Spleen (tissue), 11 donors: ENCODE measurements at regions not wholly inside any gene's neighbourhood (a gene's known extent, or its start where the extent isn't known, plus 50 kb on each side); places are given as distances from the start of the nearest gene placed in this dataset.

Experiments
- DNase-seq: peaks from one replicate; pipeline ENCODE4 v3.0.0-alpha.2; 2020
- H3K27ac ChIP-seq, 8 donors: fragments of 200-600 bp; sonication (generic) in 7 of 8; 1 replicate in 4 of 8; 2 replicates in 4 of 8; pipeline versions ENCODE4 v1.5.0 to v1.8.0; 2016 to 2021; ENCODE audit warnings: inconsistent platforms in 4 of 8, mild to moderate bottlenecking in 4 of 8, moderate library complexity in 1 of 8
- H3K27me3 ChIP-seq, 7 donors: fragments of 200-600 bp; sonication (generic) in 6 of 7; replicated peaks in 1 of 7; 1 replicate in 4 of 7; 2 replicates in 3 of 7; pipeline versions ENCODE4 v1.5.0 to v1.8.0; 2016 to 2021; ENCODE audit warnings: inconsistent platforms in 3 of 7, mild to moderate bottlenecking in 1 of 7
- H3K36me3 ChIP-seq, 6 donors: fragments of 200-600 bp; sonication (generic) in 5 of 6; 1 replicate in 4 of 6; 2 replicates in 2 of 6; pipeline versions ENCODE4 v1.5.0 to v1.8.0; 2016 to 2021; ENCODE audit warnings: inconsistent platforms in 2 of 6
- H3K4me1 ChIP-seq, 6 donors: fragments of 200-600 bp; sonication (generic) in 5 of 6; 1 replicate in 3 of 6; 2 replicates in 3 of 6; pipeline versions ENCODE4 v1.5.0 to v1.8.0; 2016 to 2021; ENCODE audit warnings: inconsistent platforms in 3 of 6
- H3K4me3 ChIP-seq, 8 donors: fragments of 200-600 bp; sonication (generic) in 7 of 8; 1 replicate in 4 of 8; 2 replicates in 4 of 8; pipeline versions ENCODE4 v1.5.0 to v1.8.0; 2016 to 2021; ENCODE audit warnings: inconsistent platforms in 4 of 8, mild to moderate bottlenecking in 4 of 8, moderate library complexity in 2 of 8
- H3K9me3 ChIP-seq, 8 donors: fragments of 200-600 bp; sonication (generic) in 7 of 8; 1 replicate in 4 of 8; 2 replicates in 4 of 8; pipeline versions ENCODE4 v1.5.0 to v1.8.0; 2016 to 2021; ENCODE audit warnings: inconsistent platforms in 4 of 8
- CTCF ChIP-seq, 11 experiments: fragments of 200-600 bp in 7 of 11; fragments of 450-650 bp in 4 of 11; sonication (generic) in 4 of 11; IDR thresholded peaks in 8 of 11; conservative IDR thresholded peaks in 3 of 11; 1 replicate in 7 of 11; 2 replicates in 4 of 11; pipeline versions ENCODE4 v1.4.0 to v1.8.0; 2016 to 2021; ENCODE audit warnings: antibody characterized with exemption in 11 of 11, inconsistent platforms in 4 of 11, mild to moderate bottlenecking in 1 of 11
- POLR2A ChIP-seq, 3 donors: fragments of 450-650 bp; IDR thresholded peaks; one replicate each; pipeline ENCODE4 v1.5.1; 2017; ENCODE audit warnings: antibody characterized with exemption in 3 of 3, mild to moderate bottlenecking in 1 of 3
- POLR2AphosphoS5 ChIP-seq, 3 donors: sonication (generic); formaldehyde crosslinking; IDR thresholded peaks; one replicate each; pipeline ENCODE4 v1.5.1; 2017; ENCODE audit warnings: antibody characterized with exemption in 3 of 3
- WGBS, 5 donors: extraction: QIAGEN DNeasy Blood & Tissue Kit in 3 of 5; methylation state at CpG; one replicate each; pipeline versions ENCODE4 v1.1.5 to v1.1.7; 2013 to 2018; 5-methylcytosine and 5-hydroxymethylcytosine counted together
- intact Hi-C: fragments of 100-400 bp; cut with DNase I; formaldehyde crosslinking; loops from one replicate; pipeline ENCODE4 v1.15.0; 2023; ENCODE audit warnings: low total_unique reads
- donor health status: healthy with polysubstance abuse.
- donor health status: DM: no; HTN: no; CAD: no; lungs with moderate emphysema.
- donor health status: DM: no; HTN: no; CAD: no.
- donor health status: Bipolar disorder and iron deficiency.
- donor health status: healthy.
- donor health status: DM: no; HTN: no; CAD: no.
- donor health status: DM: yes; HTN: yes; CAD: no.

GRCh38 chr7:27305854-27306253, 63.3 kb downstream of the EVX1 start:
- Histone ChIP-seq H3K27me3 (no peaks in the 10 kb centered on the region), H3K9me3 (no peaks in the 10 kb centered on the region), H3K4me1 (no peaks in the 10 kb centered on the region), H3K36me3 (no peaks in the 10 kb centered on the region), H3K27ac (no peak overlapping the region), H3K4me3 (no peak overlapping the region)
- WGBS, 5 donors: 89 to 95% (median 93%) methylated on average over 6 of the region's 6 CpGs
- intact Hi-C loops: no loop called here
- TF ChIP-seq POLR2AphosphoS5 (IDR thresholded peaks at IDR 0.05) (no peak), POLR2A (IDR thresholded peaks at IDR 0.05) (no peak), CTCF (IDR thresholded peaks at IDR 0.05 in 8 of 11, conservative IDR thresholded peaks at IDR 0.05 in 3 of 11) (no peak)
- DNase-seq: no peak

GRCh38 chr7:27312820-27313219, 70.2 kb downstream of the EVX1 start:
- no peaks in the 10 kb centered on the region for H3K9me3 ChIP-seq
- H3K27me3 ChIP-seq: peaks cover 0 to 6% (median 0%) of the 10 kb centered on the region in 7 donors
- no peak overlapping the region for H3K27ac ChIP-seq
- no peaks in the 10 kb centered on the region for H3K36me3 ChIP-seq
- WGBS, 5 donors: 89 to 93% (median 89%) methylated on average over 4 of the region's 4 CpGs
- no peak for TF ChIP-seq POLR2AphosphoS5 (IDR thresholded peaks at IDR 0.05)
- no peak for TF ChIP-seq POLR2A (IDR thresholded peaks at IDR 0.05)
- TF ChIP-seq CTCF (IDR thresholded peaks at IDR 0.05 in 8 of 11, conservative IDR thresholded peaks at IDR 0.05 in 3 of 11): no peak
- peaks cover 0 to 18% (median 9%) of the 10 kb centered on the region in 6 donors for H3K4me1 ChIP-seq
- no peak for DNase-seq
- no peak overlapping the region for H3K4me3 ChIP-seq
- intact Hi-C loops: no loop called here

- TF ChIP-seq POLR2AphosphoS5 (IDR thresholded peaks at IDR 0.05): no peak
- no peak for TF ChIP-seq POLR2A (IDR thresholded peaks at IDR 0.05)
- TF ChIP-seq CTCF (IDR thresholded peaks at IDR 0.05 in 8 of 11, conservative IDR thresholded peaks at IDR 0.05 in 3 of 11): no peak
- peaks cover 0 to 18% (median 9%) of the 10 kb centered on the region in 6 donors for H3K4me1 ChIP-seq
- H3K36me3 ChIP-seq: no peaks in the 10 kb centered on the region
- H3K4me3 ChIP-seq: no peak overlapping the region
- H3K9me3 ChIP-seq: peaks cover 0 to 13% (median 8%) of the 10 kb centered on the region in 8 donors
- no peak for DNase-seq
- H3K27ac ChIP-seq: peak overlapping the region in 2 of 8 donors; percentile 37 to 43
- H3K27me3 ChIP-seq: peaks cover 0 to 6% (median 0%) of the 10 kb centered on the region in 7 donors
- 17 to 29% (median 22%) methylated on average over 3 of the region's 3 CpGs for whole genome bisulfite sequencing, 5 donors
- intact Hi-C loops: no loop called here
Observed at GRCh38 chr7:27314111-27314510, 71.5 kb downstream of the EVX1 start.

- Histone ChIP-seq H3K27me3 (peaks cover 0 to 6% (median 0%) of the 10 kb centered on the region in 7 donors), H3K27ac (peak overlapping the region in 1 of 8 donors; percentile 37), H3K4me3 (no peak overlapping the region), H3K9me3 (peaks cover 0 to 19% (median 11%) of the 10 kb centered on the region in 8 donors), H3K36me3 (no peaks in the 10 kb centered on the region), H3K4me1 (peaks cover 0 to 18% (median 9%) of the 10 kb centered on the region in 6 donors)
- no peak for DNase-seq
- no peak for TF ChIP-seq POLR2AphosphoS5 (IDR thresholded peaks at IDR 0.05)
- no peak for TF ChIP-seq POLR2A (IDR thresholded peaks at IDR 0.05)
- TF ChIP-seq CTCF (IDR thresholded peaks at IDR 0.05 in 8 of 11, conservative IDR thresholded peaks at IDR 0.05 in 3 of 11): no peak
- intact Hi-C loops: no loop called here
- 74 to 83% (median 82%) methylated on average over 5 of the region's 5 CpGs for WGBS, 5 donors
Observed at GRCh38 chr7:27315066-27315465, 72.5 kb downstream of the EVX1 start.
